ENCODE measurements at regions not wholly inside any gene's neighbourhood (a gene's known extent, or its start where the extent isn't known, plus 50 kb on each side); places are given as distances from the start of the nearest gene placed in this dataset.

DNA sequence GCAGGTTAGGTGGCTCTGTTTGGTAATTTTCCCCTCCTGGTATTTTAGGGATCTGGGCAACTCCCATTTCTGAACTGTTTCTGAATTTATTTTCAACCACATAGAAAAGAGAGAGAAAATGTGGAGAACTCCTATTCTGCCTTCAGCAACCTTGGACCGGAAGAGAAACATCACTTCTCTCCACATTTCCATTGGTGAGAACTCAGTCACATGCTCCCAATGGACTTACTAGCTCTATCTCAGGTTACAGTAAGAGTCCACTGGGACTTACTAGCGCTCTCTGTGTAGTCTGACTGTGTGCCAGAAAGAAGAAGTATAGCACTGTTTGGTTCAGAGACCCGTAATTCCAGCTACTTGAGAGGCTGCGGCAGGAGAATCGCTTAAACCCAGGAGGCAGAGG, 383.2 kb downstream of the DUSP6 start:
- H3F3A ChIP-seq (ENCODE audit: control insufficient read depth, insufficient read depth) = no peaks in the 10 kb centered on the region

DNA sequence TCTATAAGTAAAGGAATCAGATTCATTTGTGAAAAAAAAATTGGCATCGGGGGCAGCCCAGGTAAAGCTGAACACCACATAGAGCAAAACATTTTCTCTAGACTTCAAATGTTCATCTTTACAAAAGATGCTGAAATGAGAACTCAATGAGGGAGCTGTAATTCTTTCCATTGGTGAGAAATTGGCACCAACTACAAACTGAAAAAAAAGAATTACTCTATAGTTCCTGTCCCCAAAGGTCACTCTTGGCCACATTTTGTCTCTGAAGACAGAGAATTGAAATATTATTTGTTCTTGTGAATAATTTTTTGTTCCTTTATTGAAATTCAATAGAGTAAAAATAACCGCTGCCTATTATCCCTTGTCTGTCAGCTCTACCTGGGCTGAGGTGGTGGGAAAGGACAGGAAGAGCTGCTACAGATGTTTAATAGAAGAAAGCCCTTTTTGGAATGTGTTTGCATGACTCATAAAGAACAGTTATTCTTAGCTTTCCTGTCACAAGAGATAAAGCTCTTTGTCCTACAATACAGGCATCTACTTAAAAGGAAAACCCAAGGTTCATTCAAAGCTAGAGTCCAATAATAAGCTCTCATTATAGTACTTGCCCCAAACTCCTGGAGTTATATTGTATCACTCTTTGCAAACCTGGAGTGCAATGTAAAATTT, 380.1 kb upstream of the KITLG start:
- Histone ChIP-seq H3K27ac (ENCODE audit: low read depth, low read length) (no peak overlapping the region), H4K20me1 (ENCODE audit: control insufficient read depth, insufficient read depth, low read depth, low read length) (no peaks in the 10 kb centered on the region), H3K79me2 (ENCODE audit: control insufficient read depth, low read length) (no peaks in the 10 kb centered on the region), H3K4me1 (ENCODE audit: control insufficient read depth, low read length) (no peaks in the 10 kb centered on the region), H3K36me3 (ENCODE audit: control insufficient read depth, low read length) (no peaks in the 10 kb centered on the region), H3K9me2 (replicated peaks; ENCODE audit: control insufficient read depth, low read length) (no peaks in the 10 kb centered on the region), H3K4me2 (ENCODE audit: low read length) (no peak overlapping the region), H3F3A (ENCODE audit: control insufficient read depth, insufficient read depth) (no peaks in the 10 kb centered on the region), H3K9me3 (ENCODE audit: control insufficient read depth, insufficient read depth, low read length) (no peaks in the 10 kb centered on the region), H3K27me3 (ENCODE audit: control insufficient read depth, low read length) (no peaks in the 10 kb centered on the region), H3K4me3 (ENCODE audit: low read length) (no peak overlapping the region)
- TF ChIP-seq, protein P1, sequence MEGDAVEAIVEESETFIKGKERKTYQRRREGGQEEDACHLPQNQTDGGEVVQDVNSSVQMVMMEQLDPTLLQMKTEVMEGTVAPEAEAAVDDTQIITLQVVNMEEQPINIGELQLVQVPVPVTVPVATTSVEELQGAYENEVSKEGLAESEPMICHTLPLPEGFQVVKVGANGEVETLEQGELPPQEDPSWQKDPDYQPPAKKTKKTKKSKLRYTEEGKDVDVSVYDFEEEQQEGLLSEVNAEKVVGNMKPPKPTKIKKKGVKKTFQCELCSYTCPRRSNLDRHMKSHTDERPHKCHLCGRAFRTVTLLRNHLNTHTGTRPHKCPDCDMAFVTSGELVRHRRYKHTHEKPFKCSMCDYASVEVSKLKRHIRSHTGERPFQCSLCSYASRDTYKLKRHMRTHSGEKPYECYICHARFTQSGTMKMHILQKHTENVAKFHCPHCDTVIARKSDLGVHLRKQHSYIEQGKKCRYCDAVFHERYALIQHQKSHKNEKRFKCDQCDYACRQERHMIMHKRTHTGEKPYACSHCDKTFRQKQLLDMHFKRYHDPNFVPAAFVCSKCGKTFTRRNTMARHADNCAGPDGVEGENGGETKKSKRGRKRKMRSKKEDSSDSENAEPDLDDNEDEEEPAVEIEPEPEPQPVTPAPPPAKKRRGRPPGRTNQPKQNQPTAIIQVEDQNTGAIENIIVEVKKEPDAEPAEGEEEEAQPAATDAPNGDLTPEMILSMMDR (IDR thresholded peaks at IDR 0.05; ENCODE audit: low read depth, low read length, poor library complexity, severe bottlenecking) = no peak
- no peak for TF ChIP-seq EZH2phosphoT487 (IDR thresholded peaks at IDR 0.05; ENCODE audit: borderline replicate concordance, low read length)

More for the DNA sequence above, 383.2 kb downstream of the DUSP6 start:
- H4K20me1 ChIP-seq (ENCODE audit: control insufficient read depth, insufficient read depth, low read depth, low read length) = no peaks in the 10 kb centered on the region
- H3K9me3 ChIP-seq (ENCODE audit: control insufficient read depth, insufficient read depth, low read length) = no peaks in the 10 kb centered on the region
- no peaks in the 10 kb centered on the region for H3K4me1 ChIP-seq (ENCODE audit: control insufficient read depth, low read length)
- no peaks in the 10 kb centered on the region for H3K9me2 ChIP-seq (replicated peaks; ENCODE audit: control insufficient read depth, low read length)
- no peak overlapping the region for H3K4me2 ChIP-seq (ENCODE audit: low read length)
- H3K27ac ChIP-seq (ENCODE audit: low read depth, low read length) = no peak overlapping the region
- 0 out of 2 replicates have a peak, but pooled peaks cover 5% of the 10 kb centered on the region for H3K27me3 ChIP-seq (ENCODE audit: control insufficient read depth, low read length)
- no peaks in the 10 kb centered on the region for H3K36me3 ChIP-seq (ENCODE audit: control insufficient read depth, low read length)
- TF ChIP-seq, protein P1 (IDR thresholded peaks at IDR 0.05; ENCODE audit: low read depth, low read length, poor library complexity, severe bottlenecking) = no peak
- TF ChIP-seq EZH2phosphoT487 (IDR thresholded peaks at IDR 0.05; ENCODE audit: borderline replicate concordance, low read length) = no peak
- no peak overlapping the region for H3K4me3 ChIP-seq (ENCODE audit: low read length)
- no peaks in the 10 kb centered on the region for H3K79me2 ChIP-seq (ENCODE audit: control insufficient read depth, low read length)

DNA sequence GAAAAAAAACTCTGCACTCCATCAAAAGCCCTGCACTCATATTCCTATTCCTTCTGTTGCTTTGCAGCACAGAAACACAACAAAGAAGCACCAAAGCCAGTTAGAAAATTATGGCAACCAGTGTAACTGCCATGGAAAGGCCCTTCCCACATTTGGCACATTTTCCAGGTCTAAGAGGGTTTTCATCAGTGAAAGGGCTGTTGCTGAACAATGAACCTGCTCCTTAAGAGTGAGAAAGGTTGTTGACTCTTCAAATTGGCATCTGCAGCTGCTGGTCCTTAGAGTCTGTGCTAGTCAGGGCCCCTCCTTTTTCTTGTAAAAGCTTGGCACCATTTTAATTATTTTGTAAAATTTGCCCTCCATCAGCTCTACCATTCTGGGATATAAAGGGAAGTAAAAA, 378.7 kb upstream of the KITLG start:
- Histone ChIP-seq H3K4me3 (ENCODE audit: low read length) (no peak overlapping the region), H3K4me2 (ENCODE audit: low read length) (no peak overlapping the region), H3K9me2 (replicated peaks; ENCODE audit: control insufficient read depth, low read length) (no peaks in the 10 kb centered on the region), H3K27me3 (ENCODE audit: control insufficient read depth, low read length) (no peaks in the 10 kb centered on the region), H4K20me1 (ENCODE audit: control insufficient read depth, insufficient read depth, low read depth, low read length) (no peaks in the 10 kb centered on the region), H3K9me3 (ENCODE audit: control insufficient read depth, insufficient read depth, low read length) (no peaks in the 10 kb centered on the region), H3K27ac (ENCODE audit: low read depth, low read length) (no peak overlapping the region), H3K4me1 (ENCODE audit: control insufficient read depth, low read length) (no peaks in the 10 kb centered on the region), H3F3A (ENCODE audit: control insufficient read depth, insufficient read depth) (no peaks in the 10 kb centered on the region), H3K36me3 (ENCODE audit: control insufficient read depth, low read length) (no peaks in the 10 kb centered on the region), H3K79me2 (ENCODE audit: control insufficient read depth, low read length) (no peaks in the 10 kb centered on the region)
- TF ChIP-seq EZH2phosphoT487 (IDR thresholded peaks at IDR 0.05; ENCODE audit: borderline replicate concordance, low read length) = no peak
- TF ChIP-seq, protein P1 (IDR thresholded peaks at IDR 0.05; ENCODE audit: low read depth, low read length, poor library complexity, severe bottlenecking) = no peak

All from DOHH2 (cell line).